HepG2 (cell line): ENCODE measurements at regions not wholly inside any gene's neighbourhood (a gene's known extent, or its start where the extent isn't known, plus 50 kb on each side); places are given as distances from the start of the nearest gene placed in this dataset.

Experiments
- ATAC-seq: fragments of 200-7000 bp; cut with Tn5 transposase; 3 replicates; pipeline ENCODE4 v1.9.1; 2020; ENCODE audit warnings: mild to moderate bottlenecking, moderate library complexity
- BruUV-seq: library from RNA; stranded (reverse); fragments of 400-500 nt; replicated peaks from 2 replicates; lab custom pipeline; 2021; lab: Mats Ljungman, UMichigan
- CTCF ChIA-PET: fragments of 300-600 bp; formaldehyde crosslinking; extraction: SDS; loops from one replicate; lab custom pipeline; 2021; ENCODE audit warnings: low total read pairs, inconsistent platforms, low intra/inter-chr PET ratio; lab: Yijun Ruan, JAX
- POLR2A ChIA-PET: fragments of 350-600 bp; sonication (Branson Sonifier 250); formaldehyde crosslinking; loops from one replicate; lab custom pipeline; 2020; ENCODE audit warnings: antibody characterized with exemption, inconsistent platforms; lab: Yijun Ruan, JAX
- DNase-seq: peaks from one replicate; pipeline ENCODE4 v3.0.0-alpha.2; 2015; ENCODE audit warnings: low spot score
- FAIRE-seq: peaks from 3 replicates; lab custom pipeline; 2011; peaks lifted over from hg19 to GRCh38; lab: Jason Lieb, UNC
- H2AFZ ChIP-seq: one replicate; pipeline ENCODE4 v1.6.1; 2011; ENCODE audit warnings: low read length, inconsistent platforms
- H3K27ac ChIP-seq: fragments of 300-600 bp; 3 replicates; pipeline ENCODE4 v1.8.0; 2011; ENCODE audit warnings: mixed run types, mild to moderate bottlenecking, mixed read lengths, low read length, inconsistent platforms; ENCODE audit not compliant: insufficient read depth; ENCODE audit errors: extremely low read length
- H3K27me3 ChIP-seq, 2 experiments: fragments of 200-600 bp in 1 of 2; 2 replicates in 1 of 2; 3 replicates in 1 of 2; pipeline versions ENCODE4 v1.6.0 to v1.8.0; 2011; ENCODE audit warnings: low read length in 2 of 2, mild to moderate bottlenecking in 2 of 2, moderate library complexity in 2 of 2, inconsistent platforms in 1 of 2; ENCODE audit not compliant: insufficient read depth in 2 of 2, control insufficient read depth in 1 of 2
- H3K36me3 ChIP-seq, 2 experiments: fragments of 200-600 bp in 1 of 2; replicated peaks in 1 of 2; 2 replicates in 1 of 2; 3 replicates in 1 of 2; pipeline versions ENCODE4 v1.5.1 to v1.8.0; 2011; ENCODE audit warnings: low read length in 2 of 2, inconsistent platforms in 1 of 2; ENCODE audit not compliant: insufficient read depth in 2 of 2, control insufficient read depth in 1 of 2
- H3K4me1 ChIP-seq: 2 replicates; pipeline ENCODE4 v1.5.1; 2012; ENCODE audit warnings: low read length, inconsistent platforms; ENCODE audit not compliant: insufficient read depth
- H3K4me2 ChIP-seq: 2 replicates; pipeline ENCODE4 v1.6.0; 2011; ENCODE audit warnings: low read depth, low read length, inconsistent platforms
- H3K4me3 ChIP-seq, 3 experiments: fragments of 200-600 bp in 1 of 3; sonication (generic), shearing (Covaris generic) in 1 of 3; replicated peaks in 1 of 3; 2 replicates each; pipeline ENCODE4 v1.5.1; 2011 to 2016; ENCODE audit warnings: low read length in 3 of 3, inconsistent platforms in 2 of 3, low read depth in 2 of 3, mild to moderate bottlenecking in 2 of 3, control low read depth in 1 of 3, mixed read lengths in 1 of 3; ENCODE audit not compliant: insufficient read depth in 1 of 3
- H3K79me2 ChIP-seq: one replicate; pipeline ENCODE4 v1.6.1; 2011; ENCODE audit warnings: low read length, inconsistent platforms; ENCODE audit not compliant: insufficient read depth
- H3K9ac ChIP-seq: 2 replicates; pipeline ENCODE4 v1.6.0; 2011; ENCODE audit warnings: mild to moderate bottlenecking, low read depth, low read length, inconsistent platforms; ENCODE audit not compliant: insufficient read depth
- H3K9me3 ChIP-seq: 2 replicates; pipeline ENCODE4 v1.5.1; 2012; ENCODE audit warnings: mild to moderate bottlenecking, low read length
- H4K20me1 ChIP-seq: 2 replicates; pipeline ENCODE4 v1.6.0; 2011; ENCODE audit warnings: inconsistent platforms, mild to moderate bottlenecking, low read length, moderate library complexity; ENCODE audit not compliant: insufficient read depth
- E2F2 ChIP-seq: sonication (generic); formaldehyde crosslinking; IDR thresholded peaks from 2 replicates; pipeline ENCODE4 v1.4.0; 2020; ENCODE audit warnings: missing genetic modification reagents, borderline replicate concordance
- ISL2 ChIP-seq: sonication (generic); formaldehyde crosslinking; IDR thresholded peaks from 2 replicates; pipeline ENCODE4 v1.5.0; 2020; ENCODE audit warnings: missing genetic modification reagents
- JUNB ChIP-seq: sonication (generic); formaldehyde crosslinking; IDR thresholded peaks from 2 replicates; pipeline ENCODE4 v1.8.0; 2022; ENCODE audit warnings: missing genetic modification reagents, mild to moderate bottlenecking, borderline replicate concordance
- KLF13 ChIP-seq: sonication (generic); formaldehyde crosslinking; IDR thresholded peaks from 2 replicates; pipeline ENCODE4 v1.4.0; 2020; ENCODE audit warnings: mild to moderate bottlenecking, missing genetic modification reagents
- PCBP1 ChIP-seq: fragments of 200-400 bp; formaldehyde crosslinking; IDR thresholded peaks from 2 replicates; pipeline ENCODE4 v1.6.1; 2017; ENCODE audit warnings: mild to moderate bottlenecking, low read depth, low read length, borderline replicate concordance
- RFX3 ChIP-seq: IDR thresholded peaks from 2 replicates; pipeline ENCODE4 v1.6.1; 2016; ENCODE audit warnings: missing biosample characterization, missing genetic modification reagents
- SIX4 ChIP-seq: sonication (generic); formaldehyde crosslinking; IDR thresholded peaks from 2 replicates; pipeline ENCODE4 v1.4.0; 2020; ENCODE audit warnings: missing genetic modification reagents
- TARDBP ChIP-seq: sonication (generic); formaldehyde crosslinking; IDR thresholded peaks from 2 replicates; pipeline ENCODE4 v1.8.0; 2022; ENCODE audit warnings: mild to moderate bottlenecking, missing genetic modification reagents
- ZNF18 ChIP-seq: sonication (generic); formaldehyde crosslinking; IDR thresholded peaks from 2 replicates; pipeline ENCODE4 v1.8.0; 2022; ENCODE audit warnings: mild to moderate bottlenecking, missing genetic modification reagents; ENCODE audit not compliant: insufficient replicate concordance
- ZNF430 ChIP-seq: sonication (generic); formaldehyde crosslinking; IDR thresholded peaks from 2 replicates; pipeline ENCODE4 v1.9.0; 2021; ENCODE audit warnings: mild to moderate bottlenecking, missing genetic modification reagents
- ZNF513 ChIP-seq: sonication (generic); formaldehyde crosslinking; conservative IDR thresholded peaks from 2 replicates; pipeline ENCODE4 v1.5.0; 2020; ENCODE audit warnings: missing genetic modification reagents
- in situ Hi-C: cut with HindIII; loops from 2 replicates; pipeline ENCODE4 v1.10.0; 2017; ENCODE audit warnings: low pct_unique_long_range_greater_than_20kb; ENCODE audit not compliant: extremely low pct_ligation_motif_present
- intact Hi-C: fragments of 100-400 bp; cut with micrococcal nuclease; formaldehyde crosslinking; loops from one replicate; pipeline ENCODE4 v1.10.0; 2022; ENCODE audit not compliant: unreplicated experiment
- TF ChIP-seq, protein P1 (sequence below): sonication (generic); formaldehyde crosslinking; conservative IDR thresholded peaks from 2 replicates; pipeline ENCODE4 v1.4.0; 2020; ENCODE audit warnings: missing genetic modification reagents
- TF ChIP-seq, protein P2 (sequence below): sonication (generic); formaldehyde crosslinking; IDR thresholded peaks from 2 replicates; pipeline ENCODE4 v1.4.0; 2020; ENCODE audit warnings: missing genetic modification reagents
- TF ChIP-seq, protein P3 (sequence below): sonication (generic); formaldehyde crosslinking; IDR thresholded peaks from 2 replicates; pipeline ENCODE4 v1.8.0; 2022; ENCODE audit warnings: mild to moderate bottlenecking, missing genetic modification reagents

DNA sequence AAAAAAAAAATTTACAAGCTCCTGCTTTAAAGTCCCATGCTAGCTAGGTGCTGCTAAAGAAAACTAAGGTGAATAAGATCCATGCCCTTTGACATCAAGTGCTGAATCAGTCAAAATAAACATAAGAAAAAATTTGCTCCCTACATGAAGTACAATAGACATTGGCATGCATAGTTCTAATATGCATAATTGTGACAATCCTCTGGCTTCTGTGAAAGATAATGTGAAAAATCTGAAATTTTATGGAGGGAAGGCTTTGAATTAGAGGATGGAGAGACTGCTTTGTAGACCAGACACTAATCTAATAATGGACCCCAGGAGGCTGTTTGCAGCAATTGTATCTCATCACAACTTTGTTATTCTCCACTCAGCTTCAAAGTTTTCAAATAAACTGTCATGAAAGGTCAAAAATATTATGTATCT is 127.9 kb upstream of the CDK1 start:
- DNase-seq (no peak), ATAC-seq (no peak), FAIRE-seq (no peak)
- H3K4me2 ChIP-seq: no peak overlapping the region
- no peaks in the 10 kb centered on the region for H3K27me3 ChIP-seq
- H3K9me3 ChIP-seq: no peaks in the 10 kb centered on the region
- in situ Hi-C loops (loop anchor here (10.0 kb wide), 2 partner anchors 106 to 196 kb away; no protein-coding TSS in a partner anchor), intact Hi-C loops (no loop called here)
- H3K36me3 ChIP-seq: no peaks in the 10 kb centered on the region
- H3K4me1 ChIP-seq: no peaks in the 10 kb centered on the region
- H3K4me3 ChIP-seq: no peak overlapping the region
- no peaks in the 10 kb centered on the region for H4K20me1 ChIP-seq
- no peak overlapping the region for H3K9ac ChIP-seq
- no peaks in the 10 kb centered on the region for H3K79me2 ChIP-seq
- ChIA-PET CTCF (no interaction called here), POLR2A (no interaction called here)
- H3K27ac ChIP-seq: no peak overlapping the region
- no peak overlapping the region for H2AFZ ChIP-seq
- BruUV-seq: no TSS peak
- TF ChIP-seq KLF13 (CRISPR knock-in tag) (no peak), SIX4 (CRISPR knock-in tag) (no peak), ZNF430 (CRISPR knock-in tag) (no peak), ISL2 (no peak), ZNF513 (CRISPR knock-in tag) (no peak), ZNF18 (no peak), RFX3 (CRISPR knock-in tag) (no peak), E2F2 (no peak), TARDBP (no peak), JUNB (CRISPR knock-in tag) (no peak), PCBP1 (no peak)
- TF ChIP-seq, protein P1, sequence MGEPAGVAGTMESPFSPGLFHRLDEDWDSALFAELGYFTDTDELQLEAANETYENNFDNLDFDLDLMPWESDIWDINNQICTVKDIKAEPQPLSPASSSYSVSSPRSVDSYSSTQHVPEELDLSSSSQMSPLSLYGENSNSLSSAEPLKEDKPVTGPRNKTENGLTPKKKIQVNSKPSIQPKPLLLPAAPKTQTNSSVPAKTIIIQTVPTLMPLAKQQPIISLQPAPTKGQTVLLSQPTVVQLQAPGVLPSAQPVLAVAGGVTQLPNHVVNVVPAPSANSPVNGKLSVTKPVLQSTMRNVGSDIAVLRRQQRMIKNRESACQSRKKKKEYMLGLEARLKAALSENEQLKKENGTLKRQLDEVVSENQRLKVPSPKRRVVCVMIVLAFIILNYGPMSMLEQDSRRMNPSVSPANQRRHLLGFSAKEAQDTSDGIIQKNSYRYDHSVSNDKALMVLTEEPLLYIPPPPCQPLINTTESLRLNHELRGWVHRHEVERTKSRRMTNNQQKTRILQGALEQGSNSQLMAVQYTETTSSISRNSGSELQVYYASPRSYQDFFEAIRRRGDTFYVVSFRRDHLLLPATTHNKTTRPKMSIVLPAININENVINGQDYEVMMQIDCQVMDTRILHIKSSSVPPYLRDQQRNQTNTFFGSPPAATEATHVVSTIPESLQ: no peak
- TF ChIP-seq, protein P2, sequence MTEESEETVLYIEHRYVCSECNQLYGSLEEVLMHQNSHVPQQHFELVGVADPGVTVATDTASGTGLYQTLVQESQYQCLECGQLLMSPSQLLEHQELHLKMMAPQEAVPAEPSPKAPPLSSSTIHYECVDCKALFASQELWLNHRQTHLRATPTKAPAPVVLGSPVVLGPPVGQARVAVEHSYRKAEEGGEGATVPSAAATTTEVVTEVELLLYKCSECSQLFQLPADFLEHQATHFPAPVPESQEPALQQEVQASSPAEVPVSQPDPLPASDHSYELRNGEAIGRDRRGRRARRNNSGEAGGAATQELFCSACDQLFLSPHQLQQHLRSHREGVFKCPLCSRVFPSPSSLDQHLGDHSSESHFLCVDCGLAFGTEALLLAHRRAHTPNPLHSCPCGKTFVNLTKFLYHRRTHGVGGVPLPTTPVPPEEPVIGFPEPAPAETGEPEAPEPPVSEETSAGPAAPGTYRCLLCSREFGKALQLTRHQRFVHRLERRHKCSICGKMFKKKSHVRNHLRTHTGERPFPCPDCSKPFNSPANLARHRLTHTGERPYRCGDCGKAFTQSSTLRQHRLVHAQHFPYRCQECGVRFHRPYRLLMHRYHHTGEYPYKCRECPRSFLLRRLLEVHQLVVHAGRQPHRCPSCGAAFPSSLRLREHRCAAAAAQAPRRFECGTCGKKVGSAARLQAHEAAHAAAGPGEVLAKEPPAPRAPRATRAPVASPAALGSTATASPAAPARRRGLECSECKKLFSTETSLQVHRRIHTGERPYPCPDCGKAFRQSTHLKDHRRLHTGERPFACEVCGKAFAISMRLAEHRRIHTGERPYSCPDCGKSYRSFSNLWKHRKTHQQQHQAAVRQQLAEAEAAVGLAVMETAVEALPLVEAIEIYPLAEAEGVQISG (CRISPR knock-in tag): no peak
- TF ChIP-seq, protein P3, sequence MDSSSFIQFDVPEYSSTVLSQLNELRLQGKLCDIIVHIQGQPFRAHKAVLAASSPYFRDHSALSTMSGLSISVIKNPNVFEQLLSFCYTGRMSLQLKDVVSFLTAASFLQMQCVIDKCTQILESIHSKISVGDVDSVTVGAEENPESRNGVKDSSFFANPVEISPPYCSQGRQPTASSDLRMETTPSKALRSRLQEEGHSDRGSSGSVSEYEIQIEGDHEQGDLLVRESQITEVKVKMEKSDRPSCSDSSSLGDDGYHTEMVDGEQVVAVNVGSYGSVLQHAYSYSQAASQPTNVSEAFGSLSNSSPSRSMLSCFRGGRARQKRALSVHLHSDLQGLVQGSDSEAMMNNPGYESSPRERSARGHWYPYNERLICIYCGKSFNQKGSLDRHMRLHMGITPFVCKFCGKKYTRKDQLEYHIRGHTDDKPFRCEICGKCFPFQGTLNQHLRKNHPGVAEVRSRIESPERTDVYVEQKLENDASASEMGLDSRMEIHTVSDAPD (CRISPR knock-in tag): no peak
